IMR-90 (cell line): ENCODE measurements at regions not wholly inside any gene's neighbourhood (a gene's known extent, or its start where the extent isn't known, plus 50 kb on each side); places are given as distances from the start of the nearest gene placed in this dataset.

Experiments used
- CEBPB ChIP-seq: IDR thresholded peaks from 2 replicates; pipeline ENCODE4 v1.6.1; 2012; ENCODE audit warnings: low read depth, low read length, improper control_type of control experiment
- CHD1 ChIP-seq: IDR thresholded peaks from 2 replicates; pipeline ENCODE4 v1.6.1; 2012; ENCODE audit warnings: low read depth, low read length, improper control_type of control experiment
- MAZ ChIP-seq: IDR thresholded peaks from 2 replicates; pipeline ENCODE4 v1.6.1; 2012; ENCODE audit warnings: low read depth, mild to moderate bottlenecking, low read length, improper control_type of control experiment, moderate library complexity, borderline replicate concordance
- NFE2L2 ChIP-seq: fragments of 150-350 bp; IDR thresholded peaks from 2 replicates; pipeline ENCODE4 v1.6.1; 2016; ENCODE audit warnings: low read depth, mild to moderate bottlenecking, low read length
- POLR2A ChIP-seq: IDR thresholded peaks from 2 replicates; pipeline ENCODE4 v1.6.1; 2012; ENCODE audit warnings: mild to moderate bottlenecking, low read depth, low read length
- RAD21 ChIP-seq: IDR thresholded peaks from 2 replicates; pipeline ENCODE4 v1.6.1; 2012; ENCODE audit warnings: low read length, improper control_type of control experiment
- RCOR1 ChIP-seq: IDR thresholded peaks from 2 replicates; pipeline ENCODE4 v1.6.1; 2012; ENCODE audit warnings: mild to moderate bottlenecking, low read length, improper control_type of control experiment; ENCODE audit not compliant: insufficient replicate concordance
- RFX5 ChIP-seq: IDR thresholded peaks from 2 replicates; pipeline ENCODE4 v1.8.0; 2012; ENCODE audit warnings: low read depth, mild to moderate bottlenecking, low read length, moderate library complexity
- SMC3 ChIP-seq: fragments of 150-350 bp; IDR thresholded peaks from 2 replicates; pipeline ENCODE4 v1.6.1; 2016; ENCODE audit warnings: low read depth, mild to moderate bottlenecking, antibody characterized with exemption, low read length, moderate library complexity
- USF2 ChIP-seq: fragments of 150-350 bp; IDR thresholded peaks from 2 replicates; pipeline ENCODE4 v1.6.1; 2017; ENCODE audit warnings: mild to moderate bottlenecking, antibody characterized with exemption, low read length, low read depth
- TF ChIP-seq, protein P1 (sequence below): conservative IDR thresholded peaks from 2 replicates; pipeline ENCODE4 v1.5.1; 2012; ENCODE audit warnings: mild to moderate bottlenecking, low read depth, low read length, improper control_type of control experiment

DNA sequence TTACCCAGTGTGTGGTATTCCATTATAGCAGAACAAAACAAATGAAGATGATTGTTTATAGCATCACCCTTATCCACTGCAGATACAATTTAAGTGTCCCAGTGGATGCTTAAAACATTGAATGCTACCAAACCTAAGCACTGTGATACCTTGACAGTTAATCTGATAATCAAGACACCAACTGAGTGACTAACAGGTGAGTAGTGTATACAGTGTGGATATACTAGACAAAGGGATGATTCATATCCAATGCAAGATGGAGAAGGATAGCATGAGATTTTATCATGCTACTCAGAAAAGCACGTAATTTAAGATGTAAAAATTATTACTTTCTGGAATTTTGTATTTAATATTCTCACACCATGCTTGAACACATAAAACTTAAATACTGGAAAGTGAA, 1449.0 kb downstream of the OTOL1 start:
- no peak for TF ChIP-seq USF2
- TF ChIP-seq RAD21: no peak
- no peak for TF ChIP-seq NFE2L2
- no peak for TF ChIP-seq CEBPB
- no peak for TF ChIP-seq SMC3
- TF ChIP-seq CHD1: no peak
- TF ChIP-seq, protein P1, sequence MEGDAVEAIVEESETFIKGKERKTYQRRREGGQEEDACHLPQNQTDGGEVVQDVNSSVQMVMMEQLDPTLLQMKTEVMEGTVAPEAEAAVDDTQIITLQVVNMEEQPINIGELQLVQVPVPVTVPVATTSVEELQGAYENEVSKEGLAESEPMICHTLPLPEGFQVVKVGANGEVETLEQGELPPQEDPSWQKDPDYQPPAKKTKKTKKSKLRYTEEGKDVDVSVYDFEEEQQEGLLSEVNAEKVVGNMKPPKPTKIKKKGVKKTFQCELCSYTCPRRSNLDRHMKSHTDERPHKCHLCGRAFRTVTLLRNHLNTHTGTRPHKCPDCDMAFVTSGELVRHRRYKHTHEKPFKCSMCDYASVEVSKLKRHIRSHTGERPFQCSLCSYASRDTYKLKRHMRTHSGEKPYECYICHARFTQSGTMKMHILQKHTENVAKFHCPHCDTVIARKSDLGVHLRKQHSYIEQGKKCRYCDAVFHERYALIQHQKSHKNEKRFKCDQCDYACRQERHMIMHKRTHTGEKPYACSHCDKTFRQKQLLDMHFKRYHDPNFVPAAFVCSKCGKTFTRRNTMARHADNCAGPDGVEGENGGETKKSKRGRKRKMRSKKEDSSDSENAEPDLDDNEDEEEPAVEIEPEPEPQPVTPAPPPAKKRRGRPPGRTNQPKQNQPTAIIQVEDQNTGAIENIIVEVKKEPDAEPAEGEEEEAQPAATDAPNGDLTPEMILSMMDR: no peak
- no peak for TF ChIP-seq POLR2A
- TF ChIP-seq RFX5: no peak
- no peak for TF ChIP-seq MAZ
- TF ChIP-seq RCOR1: no peak
